ENCODE measurements at regions not wholly inside any gene's neighbourhood (a gene's known extent, or its start where the extent isn't known, plus 50 kb on each side); places are given as distances from the start of the nearest gene placed in this dataset.

DNA sequence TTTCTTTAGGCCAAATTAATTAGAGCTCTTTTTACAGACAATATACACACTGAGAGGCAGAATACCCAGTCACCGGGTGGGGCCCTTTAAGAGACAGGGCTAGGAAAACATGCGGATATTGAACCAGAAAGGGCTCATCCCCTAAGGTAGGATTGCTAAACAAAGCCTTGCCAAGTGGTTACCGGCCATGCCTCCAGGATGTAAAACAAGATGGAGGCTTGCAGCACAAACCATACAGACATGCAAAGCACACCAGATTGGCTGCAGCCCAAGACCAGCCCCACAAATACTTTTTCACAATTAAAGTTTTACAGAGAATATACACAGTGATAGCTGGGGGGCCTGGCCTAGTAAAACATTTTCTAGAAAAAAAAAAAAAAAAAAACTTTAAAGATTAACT lies 210.0 kb downstream of the KLHL4 start:
- Histone ChIP-seq H4K20me1 (ENCODE audit: insufficient read depth, low read length) (no peaks in the 10 kb centered on the region), H2AFZ (ENCODE audit: low read length) (no peak overlapping the region), H3K4me2 (ENCODE audit: low read length) (no peak overlapping the region), H3K9me2 (ENCODE audit: insufficient read depth, low read length) (no peaks in the 10 kb centered on the region), H3K4me3 (ENCODE audit: low read depth, low read length, poor library complexity, severe bottlenecking) (no peak overlapping the region), H3K9me3 (ENCODE audit: low read length) (no peaks in the 10 kb centered on the region), H3K79me2 (ENCODE audit: insufficient read depth, low read depth, low read length) (no peaks in the 10 kb centered on the region), H3K27ac (ENCODE audit: low read depth, low read length, poor library complexity, severe bottlenecking) (no peak overlapping the region), H3K36me3 (ENCODE audit: insufficient read depth, low read length) (no peaks in the 10 kb centered on the region), H3K4me1 (ENCODE audit: insufficient read depth, low read length, poor library complexity, severe bottlenecking) (no peaks in the 10 kb centered on the region)
- TF ChIP-seq EZH2phosphoT487 (IDR thresholded peaks at IDR 0.05; ENCODE audit: borderline replicate concordance, low read depth, low read length) = no peak
- TF ChIP-seq, protein P1, sequence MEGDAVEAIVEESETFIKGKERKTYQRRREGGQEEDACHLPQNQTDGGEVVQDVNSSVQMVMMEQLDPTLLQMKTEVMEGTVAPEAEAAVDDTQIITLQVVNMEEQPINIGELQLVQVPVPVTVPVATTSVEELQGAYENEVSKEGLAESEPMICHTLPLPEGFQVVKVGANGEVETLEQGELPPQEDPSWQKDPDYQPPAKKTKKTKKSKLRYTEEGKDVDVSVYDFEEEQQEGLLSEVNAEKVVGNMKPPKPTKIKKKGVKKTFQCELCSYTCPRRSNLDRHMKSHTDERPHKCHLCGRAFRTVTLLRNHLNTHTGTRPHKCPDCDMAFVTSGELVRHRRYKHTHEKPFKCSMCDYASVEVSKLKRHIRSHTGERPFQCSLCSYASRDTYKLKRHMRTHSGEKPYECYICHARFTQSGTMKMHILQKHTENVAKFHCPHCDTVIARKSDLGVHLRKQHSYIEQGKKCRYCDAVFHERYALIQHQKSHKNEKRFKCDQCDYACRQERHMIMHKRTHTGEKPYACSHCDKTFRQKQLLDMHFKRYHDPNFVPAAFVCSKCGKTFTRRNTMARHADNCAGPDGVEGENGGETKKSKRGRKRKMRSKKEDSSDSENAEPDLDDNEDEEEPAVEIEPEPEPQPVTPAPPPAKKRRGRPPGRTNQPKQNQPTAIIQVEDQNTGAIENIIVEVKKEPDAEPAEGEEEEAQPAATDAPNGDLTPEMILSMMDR (conservative IDR thresholded peaks at IDR 0.05; ENCODE audit: low read length) = no peak
- no TSS peak for BruUV-seq (replicated peaks)
- ChIA-PET POLR2A (no interaction called here), CTCF (ENCODE audit: unreplicated experiment) (no interaction called here)
- no peak for DNase-seq (ENCODE audit: low spot score)
- intact Hi-C loops (cut with micrococcal nuclease; ENCODE audit: unreplicated experiment) = no loop called here

- CTCF ChIA-PET (ENCODE audit: unreplicated experiment) = no interaction called here
- H3K27ac ChIP-seq (ENCODE audit: low read depth, low read length, poor library complexity, severe bottlenecking) = no peak overlapping the region
- POLR2A ChIA-PET = no interaction called here
- H3K4me1 ChIP-seq (ENCODE audit: insufficient read depth, low read length, poor library complexity, severe bottlenecking) = no peaks in the 10 kb centered on the region
- no peaks in the 10 kb centered on the region for H3K79me2 ChIP-seq (ENCODE audit: insufficient read depth, low read depth, low read length)
- no peak for TF ChIP-seq EZH2phosphoT487 (IDR thresholded peaks at IDR 0.05; ENCODE audit: borderline replicate concordance, low read depth, low read length)
- TF ChIP-seq, protein P1 (conservative IDR thresholded peaks at IDR 0.05; ENCODE audit: low read length) = no peak
- no peaks in the 10 kb centered on the region for H3K36me3 ChIP-seq (ENCODE audit: insufficient read depth, low read length)
- no peak overlapping the region for H3K4me3 ChIP-seq (ENCODE audit: low read depth, low read length, poor library complexity, severe bottlenecking)
- no peaks in the 10 kb centered on the region for H4K20me1 ChIP-seq (ENCODE audit: insufficient read depth, low read length)
- H3K4me2 ChIP-seq (ENCODE audit: low read length) = no peak overlapping the region
- no peak for DNase-seq (ENCODE audit: low spot score)
- H3K9me2 ChIP-seq (ENCODE audit: insufficient read depth, low read length) = no peaks in the 10 kb centered on the region
- intact Hi-C loops (cut with micrococcal nuclease; ENCODE audit: unreplicated experiment) = no loop called here
- no peaks in the 10 kb centered on the region for H3K9me3 ChIP-seq (ENCODE audit: low read length)
- no TSS peak for BruUV-seq (replicated peaks)
- H2AFZ ChIP-seq (ENCODE audit: low read length) = no peak overlapping the region
Measured at GRCh38 chrX:87728024-87728423, 210.4 kb downstream of the KLHL4 start.

- Histone ChIP-seq H3K9me3 (ENCODE audit: low read length) (no peaks in the 10 kb centered on the region), H4K20me1 (ENCODE audit: insufficient read depth, low read length) (no peaks in the 10 kb centered on the region), H3K9me2 (ENCODE audit: insufficient read depth, low read length) (no peaks in the 10 kb centered on the region), H3K4me1 (ENCODE audit: insufficient read depth, low read length, poor library complexity, severe bottlenecking) (no peaks in the 10 kb centered on the region), H3K27ac (ENCODE audit: low read depth, low read length, poor library complexity, severe bottlenecking) (no peak overlapping the region), H3K4me3 (ENCODE audit: low read depth, low read length, poor library complexity, severe bottlenecking) (no peak overlapping the region), H3K79me2 (ENCODE audit: insufficient read depth, low read depth, low read length) (no peaks in the 10 kb centered on the region), H2AFZ (ENCODE audit: low read length) (no peak overlapping the region), H3K36me3 (ENCODE audit: insufficient read depth, low read length) (no peaks in the 10 kb centered on the region), H3K4me2 (ENCODE audit: low read length) (no peak overlapping the region)
- TF ChIP-seq, protein P1 (conservative IDR thresholded peaks at IDR 0.05; ENCODE audit: low read length) = no peak
- no peak for TF ChIP-seq EZH2phosphoT487 (IDR thresholded peaks at IDR 0.05; ENCODE audit: borderline replicate concordance, low read depth, low read length)
- DNase-seq (ENCODE audit: low spot score) = no peak
- POLR2A ChIA-PET = no interaction called here
- no TSS peak for BruUV-seq (replicated peaks)
- CTCF ChIA-PET (ENCODE audit: unreplicated experiment) = no interaction called here
- intact Hi-C loops (cut with micrococcal nuclease; ENCODE audit: unreplicated experiment) = no loop called here
Measured at GRCh38 chrX:87728459-87728858, 210.9 kb downstream of the KLHL4 start.

Data from OCI-LY7 (cell line).